Mammary epithelial cell (primary cell): ENCODE measurements at regions not wholly inside any gene's neighbourhood (a gene's known extent, or its start where the extent isn't known, plus 50 kb on each side); places are given as distances from the start of the nearest gene placed in this dataset.

Experiments
- EZH2 ChIP-seq: IDR thresholded peaks from 2 replicates; pipeline ENCODE4 v1.6.1; 2012; ENCODE audit warnings: low read length, inconsistent platforms, borderline replicate concordance
- TF ChIP-seq, protein P1 (sequence below), 2 donors: IDR thresholded peaks in 1 of 2; conservative IDR thresholded peaks in 1 of 2; 2 replicates each; pipeline ENCODE4 v1.5.1; 2011 to 2012; ENCODE audit warnings: inconsistent platforms in 2 of 2, low read length in 2 of 2, mild to moderate bottlenecking in 2 of 2, control low read depth in 1 of 2, low read depth in 1 of 2; ENCODE audit not compliant: insufficient read depth in 1 of 2; ENCODE audit errors: extremely low read depth in 1 of 2

DNA sequence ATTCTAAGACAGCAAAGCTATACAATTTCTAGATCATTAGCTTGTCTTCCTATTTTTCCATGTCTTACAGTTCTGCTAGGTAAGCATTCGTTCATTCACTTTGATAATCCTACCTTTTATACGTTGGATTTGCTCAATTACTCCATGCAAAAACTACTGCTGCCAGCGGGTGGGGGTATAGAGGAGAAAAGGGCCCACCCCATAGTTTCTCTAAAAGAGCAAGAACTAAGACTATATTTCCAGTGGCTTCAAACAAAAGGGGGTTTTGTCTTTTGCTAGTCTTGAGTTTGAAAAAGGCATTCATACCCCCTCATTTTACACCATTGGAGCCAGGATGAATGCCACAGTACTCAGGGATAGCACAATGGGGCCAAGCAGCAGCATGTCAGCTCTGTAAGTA, 155.7 kb downstream of the WT1 start:
- TF ChIP-seq, protein P1, sequence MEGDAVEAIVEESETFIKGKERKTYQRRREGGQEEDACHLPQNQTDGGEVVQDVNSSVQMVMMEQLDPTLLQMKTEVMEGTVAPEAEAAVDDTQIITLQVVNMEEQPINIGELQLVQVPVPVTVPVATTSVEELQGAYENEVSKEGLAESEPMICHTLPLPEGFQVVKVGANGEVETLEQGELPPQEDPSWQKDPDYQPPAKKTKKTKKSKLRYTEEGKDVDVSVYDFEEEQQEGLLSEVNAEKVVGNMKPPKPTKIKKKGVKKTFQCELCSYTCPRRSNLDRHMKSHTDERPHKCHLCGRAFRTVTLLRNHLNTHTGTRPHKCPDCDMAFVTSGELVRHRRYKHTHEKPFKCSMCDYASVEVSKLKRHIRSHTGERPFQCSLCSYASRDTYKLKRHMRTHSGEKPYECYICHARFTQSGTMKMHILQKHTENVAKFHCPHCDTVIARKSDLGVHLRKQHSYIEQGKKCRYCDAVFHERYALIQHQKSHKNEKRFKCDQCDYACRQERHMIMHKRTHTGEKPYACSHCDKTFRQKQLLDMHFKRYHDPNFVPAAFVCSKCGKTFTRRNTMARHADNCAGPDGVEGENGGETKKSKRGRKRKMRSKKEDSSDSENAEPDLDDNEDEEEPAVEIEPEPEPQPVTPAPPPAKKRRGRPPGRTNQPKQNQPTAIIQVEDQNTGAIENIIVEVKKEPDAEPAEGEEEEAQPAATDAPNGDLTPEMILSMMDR (conservative IDR thresholded peaks at IDR 0.05 in 1 of 2, IDR thresholded peaks at IDR 0.05 in 1 of 2; ENCODE audit: extremely low read depth in 1 of 2, insufficient read depth in 1 of 2, low read depth in 1 of 2, low read length in 2 of 2), result peak in 1 of 2 donors; percentile 19
- TF ChIP-seq EZH2, result no peak
